Gastrocnemius medialis (tissue), 4 donors: ENCODE measurements at regions not wholly inside any gene's neighbourhood (a gene's known extent, or its start where the extent isn't known, plus 50 kb on each side); places are given as distances from the start of the nearest gene placed in this dataset.

Source experiments
- ATAC-seq, 2 donors: fragments of 150-250 bp; one replicate each; pipeline ENCODE4 v1.9.1; 2016
- DNase-seq, 2 donors: peaks; one replicate each; pipeline ENCODE4 v3.0.0-alpha.2; 2019
- H3K27ac ChIP-seq, 4 donors: fragments of 200-600 bp; sonication (generic); 1 replicate in 1 of 4; 2 replicates in 3 of 4; pipeline ENCODE4 v1.5.1; 2016 to 2018; ENCODE audit warnings: mild to moderate bottlenecking in 2 of 4, moderate library complexity in 1 of 4
- H3K27me3 ChIP-seq, 3 donors: fragments of 200-600 bp; sonication (generic) in 2 of 3; 1 replicate in 1 of 3; 2 replicates in 2 of 3; pipeline versions ENCODE4 v1.5.1 to v1.6.0; 2016 to 2019; ENCODE audit warnings: mild to moderate bottlenecking in 1 of 3, moderate library complexity in 1 of 3
- H3K36me3 ChIP-seq, 2 donors: fragments of 200-600 bp; sonication (generic) in 1 of 2; one replicate each; pipeline ENCODE4 v1.5.1; 2017 to 2018
- H3K4me1 ChIP-seq, 2 donors: fragments of 200-600 bp; sonication (generic) in 1 of 2; one replicate each; pipeline ENCODE4 v1.5.1; 2016 to 2017; ENCODE audit warnings: mild to moderate bottlenecking in 2 of 2
- H3K4me3 ChIP-seq, 4 donors: fragments of 200-600 bp; sonication (generic) in 3 of 4; 1 replicate in 1 of 4; 2 replicates in 3 of 4; pipeline ENCODE4 v1.5.1; 2016 to 2019; ENCODE audit warnings: mild to moderate bottlenecking in 2 of 4
- H3K9me3 ChIP-seq, 3 donors: fragments of 200-600 bp; sonication (generic) in 2 of 3; 1 replicate in 1 of 3; 2 replicates in 2 of 3; pipeline ENCODE4 v1.5.1; 2016 to 2019
- CTCF ChIP-seq, 5 experiments: fragments of 450-650 bp in 3 of 5; fragments of 200-600 bp in 2 of 5; sonication (generic) in 2 of 5; IDR thresholded peaks in 4 of 5; conservative IDR thresholded peaks in 1 of 5; 1 replicate in 4 of 5; 2 replicates in 1 of 5; pipeline ENCODE4 v1.5.1; 2016 to 2019; ENCODE audit warnings: antibody characterized with exemption in 5 of 5, mild to moderate bottlenecking in 3 of 5, moderate library complexity in 3 of 5
- POLR2A ChIP-seq, 2 donors: fragments of 450-650 bp; IDR thresholded peaks; one replicate each; pipeline ENCODE4 v1.6.1; 2017; ENCODE audit warnings: antibody characterized with exemption in 2 of 2, mild to moderate bottlenecking in 2 of 2, moderate library complexity in 2 of 2
- in situ Hi-C, 4 donors: fragments of 200-750 bp; cut with MboI; loops; one replicate each; pipeline versions ENCODE4 v1.15.0 to v1.8.0; 2017; ENCODE audit warnings: low sequenced_read_pairs in 4 of 4
- intact Hi-C: fragments of 100-400 bp; cut with DNase I; formaldehyde crosslinking; loops from one replicate; pipeline ENCODE4 v1.15.1; 2023; ENCODE audit warnings: low total_unique reads

- H3K27ac ChIP-seq = no peak overlapping the region
- TF ChIP-seq POLR2A (IDR thresholded peaks at IDR 0.05) = no peak
- no peak for TF ChIP-seq CTCF (IDR thresholded peaks at IDR 0.05 in 4 of 5, conservative IDR thresholded peaks at IDR 0.05 in 1 of 5)
- H3K4me1 ChIP-seq = no peaks in the 10 kb centered on the region
- in situ Hi-C loops (no loop called here), intact Hi-C loops (no loop called here)
- DNase-seq (no peak), ATAC-seq (no peak)
- no peaks in the 10 kb centered on the region for H3K36me3 ChIP-seq
- H3K4me3 ChIP-seq = no peak overlapping the region
- H3K9me3 ChIP-seq = no peaks in the 10 kb centered on the region
- H3K27me3 ChIP-seq = no peaks in the 10 kb centered on the region
Observed at GRCh38 chr18:67788310-67789164, 272.0 kb upstream of the DSEL start.

GRCh38 chr18:67783196-67783946 lies 266.9 kb upstream of the DSEL start:
- in situ Hi-C loops = no loop called here
- TF ChIP-seq POLR2A (IDR thresholded peaks at IDR 0.05) = no peak
- TF ChIP-seq CTCF (IDR thresholded peaks at IDR 0.05 in 4 of 5, conservative IDR thresholded peaks at IDR 0.05 in 1 of 5) = no peak

GRCh38 chr18:67778016-67778415 lies 261.5 kb upstream of the DSEL start:
- DNase-seq (no peak), ATAC-seq (no peak)
- intact Hi-C loops (no loop called here), in situ Hi-C loops (no loop called here)
- H3K27me3 ChIP-seq = no peaks in the 10 kb centered on the region
- no peak overlapping the region for H3K27ac ChIP-seq
- H3K4me1 ChIP-seq = no peaks in the 10 kb centered on the region
- no peaks in the 10 kb centered on the region for H3K9me3 ChIP-seq
- no peak for TF ChIP-seq CTCF (IDR thresholded peaks at IDR 0.05 in 4 of 5, conservative IDR thresholded peaks at IDR 0.05 in 1 of 5)
- TF ChIP-seq POLR2A (IDR thresholded peaks at IDR 0.05) = no peak
- H3K4me3 ChIP-seq = no peak overlapping the region
- H3K36me3 ChIP-seq = no peaks in the 10 kb centered on the region

More at GRCh38 chr18:67783196-67783946, 266.9 kb upstream of the DSEL start:
- DNase-seq (no peak), ATAC-seq (no peak)
- no peaks in the 10 kb centered on the region for H3K9me3 ChIP-seq
- no peak overlapping the region for H3K4me3 ChIP-seq
- H3K4me1 ChIP-seq = no peaks in the 10 kb centered on the region
- no peaks in the 10 kb centered on the region for H3K27me3 ChIP-seq
- H3K36me3 ChIP-seq = no peaks in the 10 kb centered on the region
- intact Hi-C loops = no loop called here
- H3K27ac ChIP-seq = no peak overlapping the region

- intact Hi-C loops = no loop called here
- Histone ChIP-seq H3K9me3 (no peaks in the 10 kb centered on the region), H3K27ac (no peak overlapping the region), H3K4me3 (no peak overlapping the region), H3K27me3 (no peaks in the 10 kb centered on the region), H3K4me1 (no peaks in the 10 kb centered on the region), H3K36me3 (no peaks in the 10 kb centered on the region)
- no peak for TF ChIP-seq CTCF (IDR thresholded peaks at IDR 0.05 in 4 of 5, conservative IDR thresholded peaks at IDR 0.05 in 1 of 5)
- no peak for TF ChIP-seq POLR2A (IDR thresholded peaks at IDR 0.05)
- no peak for DNase-seq
- in situ Hi-C loops = no loop called here
- ATAC-seq = no peak
Observed at GRCh38 chr18:67776929-67777328, 260.4 kb upstream of the DSEL start.
